ENCODE measurements at regions not wholly inside any gene's neighbourhood (a gene's known extent, or its start where the extent isn't known, plus 50 kb on each side); places are given as distances from the start of the nearest gene placed in this dataset.

DNA sequence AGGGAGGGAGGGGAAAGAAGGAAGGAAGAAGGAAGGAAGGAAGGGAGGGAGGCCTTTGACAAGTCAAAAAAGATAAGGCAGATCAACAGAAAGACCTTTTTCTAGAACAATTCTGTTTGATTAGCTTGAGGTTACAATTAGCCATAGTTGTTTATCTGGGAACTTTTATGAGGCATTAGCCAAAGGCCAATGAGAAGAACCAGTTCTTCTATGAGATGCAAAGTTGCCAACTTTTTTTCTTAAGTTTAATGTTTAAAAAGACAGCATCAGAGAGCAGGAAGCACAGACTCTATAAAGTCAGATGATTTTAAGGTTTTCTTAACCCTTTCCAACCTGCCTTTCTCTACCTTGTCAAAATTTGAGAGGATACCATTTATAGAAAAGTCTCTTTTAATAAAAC is 301.3 kb upstream of the NR2F2 start:
- H3K9me3 ChIP-seq (ENCODE audit: low read depth, low read length, poor library complexity, severe bottlenecking), result no peaks in the 10 kb centered on the region
- CTCF ChIA-PET, result no interaction called here
- POLR2A ChIA-PET (ENCODE audit: low non-redundant PET), result no interaction called here
- TF ChIP-seq EZH2 (IDR thresholded peaks at IDR 0.05; ENCODE audit: borderline replicate concordance, low read depth, low read length, poor library complexity, severe bottlenecking), result no peak
- TF ChIP-seq, protein P1, sequence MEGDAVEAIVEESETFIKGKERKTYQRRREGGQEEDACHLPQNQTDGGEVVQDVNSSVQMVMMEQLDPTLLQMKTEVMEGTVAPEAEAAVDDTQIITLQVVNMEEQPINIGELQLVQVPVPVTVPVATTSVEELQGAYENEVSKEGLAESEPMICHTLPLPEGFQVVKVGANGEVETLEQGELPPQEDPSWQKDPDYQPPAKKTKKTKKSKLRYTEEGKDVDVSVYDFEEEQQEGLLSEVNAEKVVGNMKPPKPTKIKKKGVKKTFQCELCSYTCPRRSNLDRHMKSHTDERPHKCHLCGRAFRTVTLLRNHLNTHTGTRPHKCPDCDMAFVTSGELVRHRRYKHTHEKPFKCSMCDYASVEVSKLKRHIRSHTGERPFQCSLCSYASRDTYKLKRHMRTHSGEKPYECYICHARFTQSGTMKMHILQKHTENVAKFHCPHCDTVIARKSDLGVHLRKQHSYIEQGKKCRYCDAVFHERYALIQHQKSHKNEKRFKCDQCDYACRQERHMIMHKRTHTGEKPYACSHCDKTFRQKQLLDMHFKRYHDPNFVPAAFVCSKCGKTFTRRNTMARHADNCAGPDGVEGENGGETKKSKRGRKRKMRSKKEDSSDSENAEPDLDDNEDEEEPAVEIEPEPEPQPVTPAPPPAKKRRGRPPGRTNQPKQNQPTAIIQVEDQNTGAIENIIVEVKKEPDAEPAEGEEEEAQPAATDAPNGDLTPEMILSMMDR (conservative IDR thresholded peaks at IDR 0.05; ENCODE audit: low read depth, low read length), result no peak
- no TSS peak for BruUV-seq (replicated peaks)
- no peaks in the 10 kb centered on the region for H3K4me1 ChIP-seq (ENCODE audit: insufficient read depth, low read length, poor library complexity, severe bottlenecking)
- DNase-seq (ENCODE audit: low spot score), result no peak
- H3K4me3 ChIP-seq (ENCODE audit: low read depth, low read length, poor library complexity, severe bottlenecking), result no peak overlapping the region
- no peaks in the 10 kb centered on the region for H3K36me3 ChIP-seq (ENCODE audit: insufficient read depth, low read length, poor library complexity, severe bottlenecking)
- H3K27ac ChIP-seq (ENCODE audit: low read depth, low read length, poor library complexity, severe bottlenecking), result no peak overlapping the region
- intact Hi-C loops (cut with micrococcal nuclease; ENCODE audit: unreplicated experiment), result no loop called here
- no peaks in the 10 kb centered on the region for H3K27me3 ChIP-seq (replicated peaks; ENCODE audit: insufficient read depth, low read depth, low read length, poor library complexity)

DNA sequence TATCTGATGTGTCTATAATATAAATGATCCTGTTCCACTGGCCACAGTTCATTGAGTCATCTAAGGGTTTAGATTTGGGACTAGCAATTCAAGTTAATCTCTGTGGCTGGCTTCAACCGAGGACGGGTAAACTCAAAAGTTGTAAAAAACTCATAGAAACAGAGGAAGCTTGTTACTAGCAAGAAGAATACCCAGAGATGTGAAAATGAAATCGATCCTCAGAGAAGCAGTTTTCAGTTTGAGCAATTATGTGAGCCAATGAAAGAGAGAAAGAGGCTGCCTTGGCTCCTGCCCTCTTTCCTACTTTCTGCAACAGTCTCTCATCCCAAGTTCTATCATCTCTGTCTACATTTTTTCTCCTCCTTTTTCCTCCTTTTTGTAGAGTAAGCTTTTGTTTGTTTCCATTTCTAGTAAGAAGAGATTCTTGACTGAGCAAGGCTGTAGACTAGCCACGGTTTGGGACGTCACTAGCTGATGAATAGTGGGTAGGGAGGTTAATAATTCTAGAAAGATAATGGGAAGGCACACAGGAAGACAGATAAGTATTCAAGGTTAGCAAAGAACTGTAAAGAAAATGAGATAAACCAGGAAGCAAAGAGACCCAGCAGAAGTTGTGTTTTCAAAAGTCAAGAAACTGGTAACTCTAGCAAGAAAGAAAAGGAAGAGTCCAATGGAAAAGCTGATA is 298.9 kb upstream of the NR2F2 start:
- no peaks in the 10 kb centered on the region for H3K36me3 ChIP-seq (ENCODE audit: insufficient read depth, low read length, poor library complexity, severe bottlenecking)
- H3K4me1 ChIP-seq (ENCODE audit: insufficient read depth, low read length, poor library complexity, severe bottlenecking), result peaks cover 3% of the 10 kb centered on the region
- POLR2A ChIA-PET (ENCODE audit: low non-redundant PET), result no interaction called here
- no peak overlapping the region for H3K27ac ChIP-seq (ENCODE audit: low read depth, low read length, poor library complexity, severe bottlenecking)
- H3K9me3 ChIP-seq (ENCODE audit: low read depth, low read length, poor library complexity, severe bottlenecking), result no peaks in the 10 kb centered on the region
- no peak for DNase-seq (ENCODE audit: low spot score)
- TF ChIP-seq EZH2 (IDR thresholded peaks at IDR 0.05; ENCODE audit: borderline replicate concordance, low read depth, low read length, poor library complexity, severe bottlenecking), result no peak
- intact Hi-C loops (cut with micrococcal nuclease; ENCODE audit: unreplicated experiment), result loop anchor here (10.0 kb wide), 1 partner anchor 57 kb away; no protein-coding TSS in a partner anchor
- H3K27me3 ChIP-seq (replicated peaks; ENCODE audit: insufficient read depth, low read depth, low read length, poor library complexity), result no peaks in the 10 kb centered on the region
- CTCF ChIA-PET, result no interaction called here
- H3K4me3 ChIP-seq (ENCODE audit: low read depth, low read length, poor library complexity, severe bottlenecking), result no peak overlapping the region
- no TSS peak for BruUV-seq (replicated peaks)

DNA sequence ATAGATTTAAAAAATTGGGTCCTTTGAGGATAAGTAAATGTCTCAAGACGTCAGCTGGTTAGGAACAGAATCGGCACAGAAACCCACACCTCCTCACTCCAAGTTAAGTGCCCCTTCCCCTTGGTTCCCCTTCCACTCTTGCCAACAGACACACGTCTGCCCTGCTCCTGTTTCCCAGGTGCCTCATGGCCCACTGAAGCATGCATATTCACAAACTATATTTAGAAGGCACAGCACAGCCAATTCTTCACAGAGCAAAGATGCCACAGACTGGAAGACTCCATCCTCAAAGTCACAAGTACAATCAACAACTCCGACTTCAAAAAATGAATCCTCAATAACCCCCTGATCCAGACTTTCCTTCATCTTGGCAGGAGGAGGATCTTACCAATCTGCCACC is 295.4 kb upstream of the NR2F2 start:
- BruUV-seq (replicated peaks), result no TSS peak
- Histone ChIP-seq H3K4me1 (ENCODE audit: insufficient read depth, low read length, poor library complexity, severe bottlenecking) (peaks cover 11% of the 10 kb centered on the region), H3K36me3 (ENCODE audit: insufficient read depth, low read length, poor library complexity, severe bottlenecking) (no peaks in the 10 kb centered on the region), H3K27me3 (replicated peaks; ENCODE audit: insufficient read depth, low read depth, low read length, poor library complexity) (no peaks in the 10 kb centered on the region), H3K27ac (ENCODE audit: low read depth, low read length, poor library complexity, severe bottlenecking) (no peak overlapping the region), H3K4me3 (ENCODE audit: low read depth, low read length, poor library complexity, severe bottlenecking) (no peak overlapping the region), H3K9me3 (ENCODE audit: low read depth, low read length, poor library complexity, severe bottlenecking) (no peaks in the 10 kb centered on the region)
- CTCF ChIA-PET, result no interaction called here
- TF ChIP-seq, protein P1 (conservative IDR thresholded peaks at IDR 0.05; ENCODE audit: low read depth, low read length), result no peak
- TF ChIP-seq EZH2 (IDR thresholded peaks at IDR 0.05; ENCODE audit: borderline replicate concordance, low read depth, low read length, poor library complexity, severe bottlenecking), result no peak
- intact Hi-C loops (cut with micrococcal nuclease; ENCODE audit: unreplicated experiment), result loop anchor here (10.0 kb wide), 1 partner anchor 60 kb away; no protein-coding TSS in a partner anchor
- DNase-seq (ENCODE audit: low spot score), result no peak
- POLR2A ChIA-PET (ENCODE audit: low non-redundant PET), result no interaction called here

DNA sequence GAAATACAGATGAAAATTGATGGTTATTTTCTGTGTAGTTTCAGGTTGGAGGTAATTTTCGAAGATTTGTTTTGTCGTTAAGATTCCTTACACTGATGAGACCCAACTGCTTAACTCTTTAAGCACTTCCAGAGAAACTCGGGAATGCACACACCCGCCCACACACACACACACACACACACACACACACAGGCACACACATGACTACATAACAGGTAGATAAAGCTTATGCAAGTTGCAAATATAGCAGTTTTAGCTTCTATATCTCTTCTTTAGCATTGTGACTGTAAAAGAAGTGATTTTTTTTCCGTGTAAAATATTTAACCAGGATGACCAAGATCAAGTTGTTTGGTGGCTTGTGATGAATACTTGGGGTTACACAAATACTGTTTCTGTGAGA is 294.9 kb upstream of the NR2F2 start:
- ChIA-PET CTCF (no interaction called here), POLR2A (ENCODE audit: low non-redundant PET) (no interaction called here)
- Histone ChIP-seq H3K9me3 (ENCODE audit: low read depth, low read length, poor library complexity, severe bottlenecking) (no peaks in the 10 kb centered on the region), H3K4me3 (ENCODE audit: low read depth, low read length, poor library complexity, severe bottlenecking) (no peak overlapping the region), H3K4me1 (ENCODE audit: insufficient read depth, low read length, poor library complexity, severe bottlenecking) (peaks cover 11% of the 10 kb centered on the region), H3K27me3 (replicated peaks; ENCODE audit: insufficient read depth, low read depth, low read length, poor library complexity) (no peaks in the 10 kb centered on the region), H3K27ac (ENCODE audit: low read depth, low read length, poor library complexity, severe bottlenecking) (no peak overlapping the region), H3K36me3 (ENCODE audit: insufficient read depth, low read length, poor library complexity, severe bottlenecking) (no peaks in the 10 kb centered on the region)
- DNase-seq (ENCODE audit: low spot score), result no peak
- intact Hi-C loops (cut with micrococcal nuclease; ENCODE audit: unreplicated experiment), result loop anchor here (10.0 kb wide), 1 partner anchor 61 kb away; no protein-coding TSS in a partner anchor
- TF ChIP-seq, protein P1 (conservative IDR thresholded peaks at IDR 0.05; ENCODE audit: low read depth, low read length), result no peak
- no peak for TF ChIP-seq EZH2 (IDR thresholded peaks at IDR 0.05; ENCODE audit: borderline replicate concordance, low read depth, low read length, poor library complexity, severe bottlenecking)
- no TSS peak for BruUV-seq (replicated peaks)
